ENCODE measurements at regions not wholly inside any gene's neighbourhood (a gene's known extent, or its start where the extent isn't known, plus 50 kb on each side); places are given as distances from the start of the nearest gene placed in this dataset.

- H3K4me3 ChIP-seq (ENCODE audit: low read length): no peak overlapping the region
- TF ChIP-seq, protein P1, sequence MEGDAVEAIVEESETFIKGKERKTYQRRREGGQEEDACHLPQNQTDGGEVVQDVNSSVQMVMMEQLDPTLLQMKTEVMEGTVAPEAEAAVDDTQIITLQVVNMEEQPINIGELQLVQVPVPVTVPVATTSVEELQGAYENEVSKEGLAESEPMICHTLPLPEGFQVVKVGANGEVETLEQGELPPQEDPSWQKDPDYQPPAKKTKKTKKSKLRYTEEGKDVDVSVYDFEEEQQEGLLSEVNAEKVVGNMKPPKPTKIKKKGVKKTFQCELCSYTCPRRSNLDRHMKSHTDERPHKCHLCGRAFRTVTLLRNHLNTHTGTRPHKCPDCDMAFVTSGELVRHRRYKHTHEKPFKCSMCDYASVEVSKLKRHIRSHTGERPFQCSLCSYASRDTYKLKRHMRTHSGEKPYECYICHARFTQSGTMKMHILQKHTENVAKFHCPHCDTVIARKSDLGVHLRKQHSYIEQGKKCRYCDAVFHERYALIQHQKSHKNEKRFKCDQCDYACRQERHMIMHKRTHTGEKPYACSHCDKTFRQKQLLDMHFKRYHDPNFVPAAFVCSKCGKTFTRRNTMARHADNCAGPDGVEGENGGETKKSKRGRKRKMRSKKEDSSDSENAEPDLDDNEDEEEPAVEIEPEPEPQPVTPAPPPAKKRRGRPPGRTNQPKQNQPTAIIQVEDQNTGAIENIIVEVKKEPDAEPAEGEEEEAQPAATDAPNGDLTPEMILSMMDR (conservative IDR thresholded peaks at IDR 0.05; ENCODE audit: low read length): no peak
- peak; percentile 14 for DNase-seq (ENCODE audit: low read depth)
These were observed 347.4 kb downstream of the SIPA1L2 start for GRCh38 chr1:232282498-232282897.

DNA sequence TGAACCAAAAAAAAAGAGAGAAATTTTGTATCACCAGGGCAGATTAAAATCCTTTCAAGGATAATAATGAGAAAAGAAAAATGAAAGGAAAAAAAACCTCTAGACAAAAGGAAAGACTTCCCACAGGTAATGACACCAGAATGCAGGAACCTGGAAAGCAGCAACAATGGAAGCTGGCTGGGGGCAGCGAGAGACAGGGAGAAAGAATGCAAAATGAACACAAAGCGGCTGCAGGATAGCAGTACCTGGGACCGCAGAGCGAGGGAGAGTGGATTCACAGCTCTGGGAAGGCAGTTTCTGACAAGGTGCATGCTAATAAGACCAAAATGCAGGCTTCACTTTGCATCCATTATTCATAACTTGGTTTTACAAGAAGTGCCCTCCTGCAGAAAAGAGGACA lies 349.0 kb downstream of the SIPA1L2 start:
- no peak overlapping the region for H3K4me3 ChIP-seq (ENCODE audit: low read length)
- DNase-seq (ENCODE audit: low read depth): no peak
- TF ChIP-seq, protein P1 (conservative IDR thresholded peaks at IDR 0.05; ENCODE audit: low read length): no peak

DNA sequence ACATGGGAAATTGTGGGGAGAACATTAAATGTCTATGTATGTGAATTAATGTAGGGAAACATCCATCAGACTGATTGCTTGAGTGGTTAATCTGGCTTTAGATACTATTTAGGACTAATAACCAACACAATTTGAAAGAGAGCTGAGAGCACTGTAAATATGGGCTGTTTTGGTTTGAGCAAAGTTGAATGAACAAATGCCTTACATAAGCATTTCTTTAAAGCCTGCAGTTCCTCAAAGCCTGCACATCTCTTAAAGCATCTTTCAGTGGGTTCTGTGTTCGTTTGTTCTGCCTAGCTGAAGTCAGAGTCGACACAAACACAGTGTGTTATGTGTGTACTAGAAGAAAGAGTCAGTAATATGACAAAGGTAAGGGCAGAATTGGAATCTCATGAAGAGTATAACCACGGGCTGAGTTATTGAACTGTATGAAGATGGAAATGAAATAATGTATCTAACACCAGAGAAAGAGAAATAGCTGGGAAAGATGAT lies 350.0 kb downstream of the SIPA1L2 start:
- no peak for DNase-seq (ENCODE audit: low read depth)
- H3K4me3 ChIP-seq (ENCODE audit: low read length): no peak overlapping the region
- TF ChIP-seq, protein P1 (conservative IDR thresholded peaks at IDR 0.05; ENCODE audit: low read length): no peak

DNA sequence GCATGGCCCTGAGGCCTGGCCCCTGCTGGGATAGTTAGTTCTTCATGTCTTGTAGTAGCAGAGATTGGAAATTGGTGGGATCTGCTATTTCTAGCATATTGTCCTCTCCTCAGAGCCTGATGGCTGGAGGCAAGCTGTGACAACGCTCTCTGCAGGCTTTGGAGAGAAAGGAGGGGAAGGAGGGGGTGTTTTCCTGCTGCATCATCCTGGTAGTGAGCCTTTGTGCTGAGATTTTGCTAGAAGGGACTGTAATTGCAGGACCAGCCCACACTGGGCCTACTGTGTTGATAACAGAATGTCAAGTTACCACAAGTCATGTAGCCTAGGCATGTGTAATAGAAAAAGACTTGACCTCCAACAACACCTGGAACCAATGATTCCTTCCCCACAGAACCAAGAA lies 351.0 kb downstream of the SIPA1L2 start:
- no peak for DNase-seq (ENCODE audit: low read depth)
- no peak overlapping the region for H3K4me3 ChIP-seq (ENCODE audit: low read length)
- TF ChIP-seq, protein P1 (conservative IDR thresholded peaks at IDR 0.05; ENCODE audit: low read length): no peak

DNA sequence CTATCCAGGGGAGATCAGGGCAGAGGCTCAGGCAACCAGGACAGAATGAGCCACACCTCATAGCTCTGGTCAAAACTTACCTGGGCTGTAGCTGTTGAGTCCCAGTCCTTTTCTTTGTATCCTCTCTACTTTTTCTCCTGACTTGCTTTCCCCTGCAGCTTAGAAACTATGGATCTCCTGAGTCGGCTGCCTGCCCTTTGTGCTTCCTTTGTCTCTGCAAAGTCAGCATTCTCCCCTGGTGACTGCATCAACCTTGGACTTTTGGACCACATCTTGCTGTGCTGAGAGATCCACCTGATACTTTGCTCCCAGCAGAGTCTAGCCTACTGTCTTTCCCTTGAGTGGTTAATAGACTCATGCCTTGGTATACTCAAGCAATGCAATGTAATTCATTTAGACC lies 353.3 kb downstream of the SIPA1L2 start:
- DNase-seq (ENCODE audit: low read depth): no peak
- TF ChIP-seq, protein P1 (conservative IDR thresholded peaks at IDR 0.05; ENCODE audit: low read length): no peak
- H3K4me3 ChIP-seq (ENCODE audit: low read length): no peak overlapping the region

DNA sequence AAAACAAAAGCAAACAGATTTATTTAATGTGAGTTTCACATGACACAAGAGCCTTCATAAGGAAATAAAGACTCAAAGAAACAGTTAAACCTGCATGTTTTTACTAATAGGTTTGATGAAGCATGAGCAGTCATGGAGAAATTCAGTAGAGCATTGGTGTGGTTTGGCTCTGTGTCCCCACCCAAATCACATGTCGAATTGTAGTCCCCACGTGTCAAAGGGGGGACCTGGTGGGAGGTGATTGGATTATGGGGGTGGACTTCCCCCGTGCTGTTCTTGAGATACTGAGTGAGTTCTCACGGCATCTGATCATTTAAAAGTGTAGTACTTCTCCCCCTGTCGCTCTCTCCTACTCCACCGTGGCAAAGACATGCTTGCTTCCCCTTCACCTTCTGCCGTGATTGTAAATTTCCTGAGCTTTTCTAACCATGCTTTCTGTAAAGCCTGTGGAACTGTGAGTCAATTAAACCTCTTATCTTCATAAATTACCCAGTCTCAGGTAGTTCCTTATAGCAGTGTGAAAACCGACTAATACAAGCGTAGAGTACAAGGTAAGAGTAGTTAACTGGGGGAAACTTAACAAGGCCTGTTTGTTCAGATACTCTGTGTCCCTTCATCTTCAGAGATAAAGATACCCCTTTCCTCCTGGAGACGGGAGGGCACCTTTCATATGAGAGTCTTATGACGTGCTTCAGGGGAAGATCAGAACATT lies 354.8 kb downstream of the SIPA1L2 start:
- no peak overlapping the region for H3K4me3 ChIP-seq (ENCODE audit: low read length)
- no peak for DNase-seq (ENCODE audit: low read depth)
- TF ChIP-seq, protein P1 (conservative IDR thresholded peaks at IDR 0.05; ENCODE audit: low read length): no peak

DNA sequence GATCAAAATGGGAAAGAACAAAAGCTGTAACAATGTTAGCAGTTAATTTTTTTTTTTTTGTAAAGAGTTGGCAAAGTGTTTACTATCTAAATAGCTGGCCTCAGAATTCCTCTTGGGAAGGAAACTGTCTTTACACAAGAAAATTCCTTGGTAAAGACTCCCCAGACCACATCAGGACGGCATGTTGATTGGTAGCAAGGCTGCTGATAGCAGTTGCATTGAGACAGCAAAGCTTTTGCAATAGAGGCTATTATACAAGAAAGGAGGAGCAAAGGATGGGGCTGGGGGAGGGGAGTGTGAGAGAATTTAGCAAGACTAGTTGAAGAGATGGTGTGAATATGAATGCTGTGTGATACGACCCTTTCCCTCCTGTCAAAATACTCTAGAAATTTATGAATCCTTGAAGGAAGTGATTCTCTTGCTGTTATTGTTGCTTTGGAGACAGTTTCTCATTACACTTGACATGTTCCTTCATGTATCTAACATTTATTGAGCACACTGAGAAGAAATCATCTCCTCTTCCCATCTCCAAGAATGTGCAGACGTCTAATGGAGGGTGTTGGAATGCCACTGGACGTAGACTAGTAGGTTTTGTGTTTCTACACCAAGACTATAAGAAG lies 355.6 kb downstream of the SIPA1L2 start:
- no peak overlapping the region for H3K4me3 ChIP-seq (ENCODE audit: low read length)
- TF ChIP-seq, protein P1 (conservative IDR thresholded peaks at IDR 0.05; ENCODE audit: low read length): no peak
- DNase-seq (ENCODE audit: low read depth): peak; percentile 36
